Heart left ventricle (tissue), 13 donors: ENCODE measurements at regions not wholly inside any gene's neighbourhood (a gene's known extent, or its start where the extent isn't known, plus 50 kb on each side); places are given as distances from the start of the nearest gene placed in this dataset.

Experiments
- POLR2A ChIP-seq, 2 donors: fragments of 450-650 bp; IDR thresholded peaks; one replicate each; pipeline ENCODE4 v1.6.1; 2017; ENCODE audit warnings: antibody characterized with exemption in 2 of 2, mild to moderate bottlenecking in 2 of 2, moderate library complexity in 2 of 2
- TF ChIP-seq, protein P1 (sequence below), 12 donors: fragments of 200-600 bp; sonication (generic) in 4 of 12; IDR thresholded peaks; one replicate each; pipeline versions ENCODE4 v1.5.0 to v1.8.0; 2018 to 2022; ENCODE audit warnings: antibody characterized with exemption in 12 of 12, mild to moderate bottlenecking in 5 of 12
- donor health status: ischemic (EF 13 %, LVEDD 7.1; RV severe dilation, severe dysfunction).
- donor health status: DM: no; HTN: yes; CAD: no.
- donor health status: DM: no; HTN: no; CAD: no.
- donor health status: ischemic (EF 25% LVEDD 6.9; RV normal size, moderate dysfunction).
- donor health status: ischemic (EF 25% LVEDD 5.7; RV mildly dilated, moderate dysfunction).
- donor health status: ischemic (EF 35%, LVEDD 5.7; RV mildly dilated, moderate dysfunction).
- donor health status: nonischemic (EF 11% LVEDD 7.7; RV severe dilation, severe dysfunction).
- donor health status: DM: yes; HTN: yes; CAD: no.
- donor health status: PGD.
- donor health status: ischemic (EF 29% LVEDD 5.4; RV normal size, mild dysfunction).
- donor health status: nonischemic (EF 23%, LVEDD 6.1; RV moderate dilation, normal function).

DNA sequence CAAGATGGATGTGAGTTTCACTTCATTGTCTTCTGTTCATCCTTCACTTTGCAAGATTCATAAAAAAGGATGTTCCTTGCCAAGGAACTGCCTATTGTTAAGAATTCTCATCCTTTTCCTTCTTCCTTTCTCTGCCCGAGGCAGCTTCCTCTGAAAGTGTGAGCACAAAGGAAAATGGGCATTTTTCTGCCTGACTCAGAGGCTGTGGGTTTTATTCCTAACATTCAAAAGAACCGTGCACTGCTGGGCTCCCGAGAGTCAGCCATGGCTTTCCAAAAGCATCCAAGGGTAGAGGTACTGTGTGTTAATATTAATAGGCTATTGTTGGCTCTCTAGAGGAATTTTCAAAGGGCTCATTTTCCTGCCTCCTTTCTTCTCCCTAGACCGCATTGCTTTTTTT, 289.4 kb downstream of the ABCC12 start:
- TF ChIP-seq, protein P1, sequence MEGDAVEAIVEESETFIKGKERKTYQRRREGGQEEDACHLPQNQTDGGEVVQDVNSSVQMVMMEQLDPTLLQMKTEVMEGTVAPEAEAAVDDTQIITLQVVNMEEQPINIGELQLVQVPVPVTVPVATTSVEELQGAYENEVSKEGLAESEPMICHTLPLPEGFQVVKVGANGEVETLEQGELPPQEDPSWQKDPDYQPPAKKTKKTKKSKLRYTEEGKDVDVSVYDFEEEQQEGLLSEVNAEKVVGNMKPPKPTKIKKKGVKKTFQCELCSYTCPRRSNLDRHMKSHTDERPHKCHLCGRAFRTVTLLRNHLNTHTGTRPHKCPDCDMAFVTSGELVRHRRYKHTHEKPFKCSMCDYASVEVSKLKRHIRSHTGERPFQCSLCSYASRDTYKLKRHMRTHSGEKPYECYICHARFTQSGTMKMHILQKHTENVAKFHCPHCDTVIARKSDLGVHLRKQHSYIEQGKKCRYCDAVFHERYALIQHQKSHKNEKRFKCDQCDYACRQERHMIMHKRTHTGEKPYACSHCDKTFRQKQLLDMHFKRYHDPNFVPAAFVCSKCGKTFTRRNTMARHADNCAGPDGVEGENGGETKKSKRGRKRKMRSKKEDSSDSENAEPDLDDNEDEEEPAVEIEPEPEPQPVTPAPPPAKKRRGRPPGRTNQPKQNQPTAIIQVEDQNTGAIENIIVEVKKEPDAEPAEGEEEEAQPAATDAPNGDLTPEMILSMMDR (IDR thresholded peaks at IDR 0.05), result no peak
- TF ChIP-seq POLR2A (IDR thresholded peaks at IDR 0.05), result no peak
